ENCODE measurements at regions not wholly inside any gene's neighbourhood (a gene's known extent, or its start where the extent isn't known, plus 50 kb on each side); places are given as distances from the start of the nearest gene placed in this dataset.

DNA sequence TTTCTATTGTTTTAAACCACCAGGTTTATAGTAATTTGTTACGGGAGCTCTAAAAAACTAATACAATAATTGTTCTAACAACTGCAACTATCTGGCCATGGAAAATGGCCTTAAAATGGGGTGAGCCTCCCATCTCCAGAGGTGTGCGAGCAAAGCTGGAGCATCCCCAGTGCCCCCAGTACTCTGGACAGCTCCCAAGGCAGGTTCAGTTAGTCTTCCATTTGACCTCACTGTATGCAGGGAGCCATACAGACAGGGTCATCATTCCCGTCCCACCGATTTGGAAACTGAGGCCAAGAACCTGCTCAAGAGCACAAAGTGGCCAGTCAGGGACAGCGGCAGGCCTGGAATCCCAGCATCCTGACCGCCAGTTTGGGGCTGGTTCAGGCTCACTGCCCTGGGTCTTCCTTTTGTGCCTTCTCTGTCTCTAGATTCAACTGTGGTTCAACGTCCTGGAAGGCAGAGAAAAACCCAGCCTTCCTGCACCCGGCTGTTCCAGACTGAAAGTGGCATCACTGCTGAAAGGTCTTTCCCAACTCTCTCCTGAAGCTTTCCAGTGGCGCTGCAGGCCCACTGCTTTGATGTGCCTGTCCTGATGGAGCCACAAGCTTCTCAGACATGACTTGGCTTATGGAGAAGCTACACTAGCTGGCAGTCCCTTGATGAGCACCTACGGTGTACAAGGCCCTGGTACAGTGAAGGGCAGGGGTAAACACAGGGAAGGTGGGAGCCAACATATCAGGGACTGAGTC is 76.6 kb upstream of the LINGO1 start:
- no peak overlapping the region for H3K4me3 ChIP-seq (ENCODE audit: low read length)
- H3K4me2 ChIP-seq (ENCODE audit: low read length), result no peak overlapping the region
- H4K20me1 ChIP-seq (ENCODE audit: insufficient read depth), result no peaks in the 10 kb centered on the region
- H3K27ac ChIP-seq (ENCODE audit: low read length), result no peak overlapping the region
- no peak for TF ChIP-seq TAF1 (IDR thresholded peaks at IDR 0.05; ENCODE audit: low read depth)
- no peak for TF ChIP-seq RAD21 (conservative IDR thresholded peaks at IDR 0.05)
- no peak for TF ChIP-seq MXI1 (conservative IDR thresholded peaks at IDR 0.05; ENCODE audit: poor library complexity, severe bottlenecking)
- no peak for TF ChIP-seq EP300 (conservative IDR thresholded peaks at IDR 0.05; ENCODE audit: poor library complexity, severe bottlenecking)
- TF ChIP-seq, protein P1, sequence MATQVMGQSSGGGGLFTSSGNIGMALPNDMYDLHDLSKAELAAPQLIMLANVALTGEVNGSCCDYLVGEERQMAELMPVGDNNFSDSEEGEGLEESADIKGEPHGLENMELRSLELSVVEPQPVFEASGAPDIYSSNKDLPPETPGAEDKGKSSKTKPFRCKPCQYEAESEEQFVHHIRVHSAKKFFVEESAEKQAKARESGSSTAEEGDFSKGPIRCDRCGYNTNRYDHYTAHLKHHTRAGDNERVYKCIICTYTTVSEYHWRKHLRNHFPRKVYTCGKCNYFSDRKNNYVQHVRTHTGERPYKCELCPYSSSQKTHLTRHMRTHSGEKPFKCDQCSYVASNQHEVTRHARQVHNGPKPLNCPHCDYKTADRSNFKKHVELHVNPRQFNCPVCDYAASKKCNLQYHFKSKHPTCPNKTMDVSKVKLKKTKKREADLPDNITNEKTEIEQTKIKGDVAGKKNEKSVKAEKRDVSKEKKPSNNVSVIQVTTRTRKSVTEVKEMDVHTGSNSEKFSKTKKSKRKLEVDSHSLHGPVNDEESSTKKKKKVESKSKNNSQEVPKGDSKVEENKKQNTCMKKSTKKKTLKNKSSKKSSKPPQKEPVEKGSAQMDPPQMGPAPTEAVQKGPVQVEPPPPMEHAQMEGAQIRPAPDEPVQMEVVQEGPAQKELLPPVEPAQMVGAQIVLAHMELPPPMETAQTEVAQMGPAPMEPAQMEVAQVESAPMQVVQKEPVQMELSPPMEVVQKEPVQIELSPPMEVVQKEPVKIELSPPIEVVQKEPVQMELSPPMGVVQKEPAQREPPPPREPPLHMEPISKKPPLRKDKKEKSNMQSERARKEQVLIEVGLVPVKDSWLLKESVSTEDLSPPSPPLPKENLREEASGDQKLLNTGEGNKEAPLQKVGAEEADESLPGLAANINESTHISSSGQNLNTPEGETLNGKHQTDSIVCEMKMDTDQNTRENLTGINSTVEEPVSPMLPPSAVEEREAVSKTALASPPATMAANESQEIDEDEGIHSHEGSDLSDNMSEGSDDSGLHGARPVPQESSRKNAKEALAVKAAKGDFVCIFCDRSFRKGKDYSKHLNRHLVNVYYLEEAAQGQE (IDR thresholded peaks at IDR 0.05; ENCODE audit: borderline replicate concordance), result no peak
- TF ChIP-seq, protein P2, sequence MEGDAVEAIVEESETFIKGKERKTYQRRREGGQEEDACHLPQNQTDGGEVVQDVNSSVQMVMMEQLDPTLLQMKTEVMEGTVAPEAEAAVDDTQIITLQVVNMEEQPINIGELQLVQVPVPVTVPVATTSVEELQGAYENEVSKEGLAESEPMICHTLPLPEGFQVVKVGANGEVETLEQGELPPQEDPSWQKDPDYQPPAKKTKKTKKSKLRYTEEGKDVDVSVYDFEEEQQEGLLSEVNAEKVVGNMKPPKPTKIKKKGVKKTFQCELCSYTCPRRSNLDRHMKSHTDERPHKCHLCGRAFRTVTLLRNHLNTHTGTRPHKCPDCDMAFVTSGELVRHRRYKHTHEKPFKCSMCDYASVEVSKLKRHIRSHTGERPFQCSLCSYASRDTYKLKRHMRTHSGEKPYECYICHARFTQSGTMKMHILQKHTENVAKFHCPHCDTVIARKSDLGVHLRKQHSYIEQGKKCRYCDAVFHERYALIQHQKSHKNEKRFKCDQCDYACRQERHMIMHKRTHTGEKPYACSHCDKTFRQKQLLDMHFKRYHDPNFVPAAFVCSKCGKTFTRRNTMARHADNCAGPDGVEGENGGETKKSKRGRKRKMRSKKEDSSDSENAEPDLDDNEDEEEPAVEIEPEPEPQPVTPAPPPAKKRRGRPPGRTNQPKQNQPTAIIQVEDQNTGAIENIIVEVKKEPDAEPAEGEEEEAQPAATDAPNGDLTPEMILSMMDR (IDR thresholded peaks at IDR 0.05; ENCODE audit: poor library complexity, severe bottlenecking), result no peak
- TF ChIP-seq SMC3 (conservative IDR thresholded peaks at IDR 0.05; ENCODE audit: poor library complexity), result no peak
- no peak for TF ChIP-seq EZH2 (IDR thresholded peaks at IDR 0.05; ENCODE audit: borderline replicate concordance, insufficient read depth, low read length, poor library complexity, severe bottlenecking)
- TF ChIP-seq POLR2AphosphoS5 (IDR thresholded peaks at IDR 0.05), result no peak
- H3K36me3 ChIP-seq (ENCODE audit: insufficient read depth, low read length), result no peaks in the 10 kb centered on the region
- no peaks in the 10 kb centered on the region for H3K79me2 ChIP-seq (replicated peaks; ENCODE audit: insufficient read depth, low read length)
- H3F3A ChIP-seq (ENCODE audit: insufficient read depth, low read length, poor library complexity, severe bottlenecking), result no peaks in the 10 kb centered on the region
- H3K9ac ChIP-seq (ENCODE audit: low read length), result no peak overlapping the region
- no peaks in the 10 kb centered on the region for H3K9me3 ChIP-seq (ENCODE audit: low read length)
- H3K9me2 ChIP-seq (ENCODE audit: insufficient read depth, low read length), result no peaks in the 10 kb centered on the region
- no peaks in the 10 kb centered on the region for H3K27me3 ChIP-seq (ENCODE audit: insufficient read depth, low read depth, low read length)
- no peak overlapping the region for H2AFZ ChIP-seq (ENCODE audit: low read depth, low read length)

DNA sequence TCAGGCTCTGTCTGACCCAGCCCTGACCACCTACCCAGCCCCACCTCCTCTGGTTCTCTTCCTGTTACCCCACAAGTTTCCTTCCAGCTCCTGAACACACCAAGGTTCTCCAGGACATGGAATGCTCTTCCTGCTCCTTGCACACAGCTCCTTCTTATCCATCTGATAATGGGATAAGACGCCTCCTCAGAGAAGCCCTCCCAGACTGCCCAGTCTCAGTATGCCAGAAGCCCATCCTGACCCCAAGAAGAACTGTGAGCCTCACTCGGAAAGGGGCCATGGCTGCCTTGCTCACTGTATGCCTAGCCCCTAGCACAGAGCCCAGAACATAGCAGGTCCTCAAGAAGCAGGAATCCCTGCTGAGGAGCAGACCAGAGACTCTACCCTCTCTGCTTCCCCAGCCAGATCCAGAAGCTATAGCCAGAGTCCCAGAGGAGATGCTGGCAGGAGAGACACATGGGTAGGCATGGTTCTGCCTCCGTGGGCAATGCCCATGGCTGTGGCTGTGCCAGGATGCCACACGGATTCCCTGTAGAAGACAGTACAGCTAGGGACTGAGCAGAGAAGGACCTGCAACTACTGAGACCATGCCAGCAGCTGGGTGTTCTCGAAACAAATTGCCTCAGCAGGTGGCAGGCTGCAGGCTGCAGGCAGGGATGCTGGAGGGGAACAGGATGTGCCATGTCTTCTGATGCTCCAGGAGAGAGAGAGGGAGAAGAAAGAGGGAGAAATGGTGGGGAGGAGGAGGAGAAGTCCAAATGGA is 74.0 kb upstream of the LINGO1 start:
- no peak overlapping the region for H3K4me3 ChIP-seq (ENCODE audit: low read length)
- H3K9me3 ChIP-seq (ENCODE audit: low read length), result no peaks in the 10 kb centered on the region
- H3K9ac ChIP-seq (ENCODE audit: low read length), result no peak overlapping the region
- no peaks in the 10 kb centered on the region for H3F3A ChIP-seq (ENCODE audit: insufficient read depth, low read length, poor library complexity, severe bottlenecking)
- no peaks in the 10 kb centered on the region for H4K20me1 ChIP-seq (ENCODE audit: insufficient read depth)
- no peak overlapping the region for H2AFZ ChIP-seq (ENCODE audit: low read depth, low read length)
- no peaks in the 10 kb centered on the region for H3K36me3 ChIP-seq (ENCODE audit: insufficient read depth, low read length)
- no peak overlapping the region for H3K27ac ChIP-seq (ENCODE audit: low read length)
- no peak overlapping the region for H3K4me2 ChIP-seq (ENCODE audit: low read length)
- no peaks in the 10 kb centered on the region for H3K9me2 ChIP-seq (ENCODE audit: insufficient read depth, low read length)
- H3K27me3 ChIP-seq (ENCODE audit: insufficient read depth, low read depth, low read length), result no peaks in the 10 kb centered on the region
- TF ChIP-seq RAD21 (conservative IDR thresholded peaks at IDR 0.05) (no peak), POLR2AphosphoS5 (IDR thresholded peaks at IDR 0.05) (no peak), EZH2 (IDR thresholded peaks at IDR 0.05; ENCODE audit: borderline replicate concordance, insufficient read depth, low read length, poor library complexity, severe bottlenecking) (no peak), EP300 (conservative IDR thresholded peaks at IDR 0.05; ENCODE audit: poor library complexity, severe bottlenecking) (no peak), SMC3 (conservative IDR thresholded peaks at IDR 0.05; ENCODE audit: poor library complexity) (no peak), MXI1 (conservative IDR thresholded peaks at IDR 0.05; ENCODE audit: poor library complexity, severe bottlenecking) (no peak), TAF1 (IDR thresholded peaks at IDR 0.05; ENCODE audit: low read depth) (no peak)
- TF ChIP-seq, protein P1 (IDR thresholded peaks at IDR 0.05; ENCODE audit: borderline replicate concordance), result no peak
- TF ChIP-seq, protein P2 (IDR thresholded peaks at IDR 0.05; ENCODE audit: poor library complexity, severe bottlenecking), result no peak
- no peaks in the 10 kb centered on the region for H3K79me2 ChIP-seq (replicated peaks; ENCODE audit: insufficient read depth, low read length)

All from neural cell (in vitro differentiated cells).